ENCODE measurements at regions not wholly inside any gene's neighbourhood (a gene's known extent, or its start where the extent isn't known, plus 50 kb on each side); places are given as distances from the start of the nearest gene placed in this dataset.

DNA sequence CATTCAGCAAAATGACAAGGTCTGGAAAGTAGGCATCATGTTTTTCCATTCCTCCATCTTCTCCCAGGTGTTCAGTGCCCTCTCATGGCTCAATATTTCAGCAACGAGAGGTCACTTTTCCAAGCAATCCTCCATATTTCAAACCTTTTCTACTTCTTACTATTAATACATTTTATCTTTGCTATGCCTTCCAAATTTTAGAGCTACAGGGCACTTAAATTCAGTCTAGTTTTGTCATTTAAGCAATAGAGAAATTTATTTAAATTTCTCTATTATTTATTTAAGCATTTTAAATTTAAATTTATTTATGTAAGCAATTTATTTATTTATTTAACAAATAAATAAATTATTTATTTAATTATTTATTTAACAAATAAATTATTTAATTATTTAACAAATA, 305.1 kb upstream of the ANXA10 start:
- TF ChIP-seq CTCF (conservative IDR thresholded peaks at IDR 0.05): no peak
- Mint-ChIP-seq H3K36me3 (ENCODE audit: low read depth) (no peaks in the 10 kb centered on the region), H3K27ac (ENCODE audit: unreplicated experiment) (no peak overlapping the region), H3K9me3 (peaks cover 6% of the 10 kb centered on the region), H3K27me3 (ENCODE audit: low read depth) (no peaks in the 10 kb centered on the region), H3K4me1 (no peaks in the 10 kb centered on the region), H3K4me3 (peak overlapping the region; percentile 16)
- no peak for DNase-seq (ENCODE audit: low read depth, low spot score)

DNA sequence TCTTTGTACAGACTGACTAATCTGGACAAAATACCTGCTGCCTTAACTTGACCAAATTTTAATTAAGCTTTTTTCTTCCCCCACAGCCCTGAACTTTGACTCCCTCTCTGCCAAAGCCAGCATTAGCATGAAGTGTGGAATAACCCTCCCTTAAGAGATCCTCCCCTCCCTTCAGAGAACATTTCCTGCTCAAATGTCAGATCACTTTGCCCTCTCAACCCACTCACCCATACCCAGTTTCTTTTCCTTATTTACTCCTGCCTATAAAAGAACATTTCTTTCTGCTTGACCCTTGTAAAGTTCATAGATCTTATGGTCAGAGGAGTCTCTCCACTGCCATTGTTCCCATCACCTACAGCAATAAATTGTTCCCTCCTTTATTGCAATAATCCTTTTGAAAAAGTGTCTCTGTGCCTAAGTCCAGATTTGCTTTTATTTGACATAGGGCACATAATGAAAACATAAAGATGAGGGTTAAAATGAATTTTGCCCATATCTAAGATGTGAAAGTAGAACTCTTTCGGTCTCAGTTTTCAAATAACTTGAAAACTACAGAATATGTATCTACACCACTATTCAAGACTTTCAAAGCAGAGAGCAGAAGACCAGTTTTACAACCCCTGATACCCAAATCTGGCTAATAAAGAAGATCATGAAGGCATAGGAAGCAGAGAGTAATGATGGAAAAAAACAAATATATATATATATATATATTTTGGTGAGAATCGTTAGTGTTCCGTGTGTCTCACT, 289.7 kb upstream of the ANXA10 start:
- no peak for DNase-seq (ENCODE audit: low read depth, low spot score)
- H3K27me3 Mint-ChIP-seq (ENCODE audit: low read depth): no peaks in the 10 kb centered on the region
- no peak overlapping the region for H3K4me3 Mint-ChIP-seq
- no peaks in the 10 kb centered on the region for H3K36me3 Mint-ChIP-seq (ENCODE audit: low read depth)
- peaks cover 8% of the 10 kb centered on the region for H3K4me1 Mint-ChIP-seq
- H3K27ac Mint-ChIP-seq (ENCODE audit: unreplicated experiment): peak overlapping the region; percentile 20
- H3K9me3 Mint-ChIP-seq: no peaks in the 10 kb centered on the region
- no peak for TF ChIP-seq CTCF (conservative IDR thresholded peaks at IDR 0.05)

DNA sequence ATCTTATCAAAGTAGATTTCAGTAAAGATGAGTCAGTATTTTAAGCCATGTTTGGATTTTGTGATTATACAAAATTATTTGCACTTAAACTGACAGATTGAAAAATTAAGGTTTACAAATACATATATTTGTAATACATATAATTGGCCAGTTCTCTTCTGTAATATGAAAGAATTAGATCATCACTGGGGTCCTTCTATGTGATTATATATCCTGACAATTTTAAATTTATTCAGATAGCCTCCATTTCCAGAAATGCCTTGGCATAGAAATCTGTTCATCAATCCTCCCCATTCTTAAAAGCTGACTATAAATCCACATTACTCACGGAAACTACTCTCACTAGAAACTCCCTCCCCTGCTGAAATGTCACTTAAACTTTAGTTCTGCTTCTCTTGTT, 280.4 kb upstream of the ANXA10 start:
- Mint-ChIP-seq H3K4me1 (peaks cover 4% of the 10 kb centered on the region), H3K27me3 (ENCODE audit: low read depth) (no peaks in the 10 kb centered on the region), H3K36me3 (ENCODE audit: low read depth) (no peaks in the 10 kb centered on the region), H3K4me3 (no peak overlapping the region), H3K27ac (ENCODE audit: unreplicated experiment) (no peak overlapping the region), H3K9me3 (peaks cover 11% of the 10 kb centered on the region)
- no peak for TF ChIP-seq CTCF (conservative IDR thresholded peaks at IDR 0.05)
- no peak for DNase-seq (ENCODE audit: low read depth, low spot score)

- no peak for DNase-seq (ENCODE audit: low read depth, low spot score)
- Mint-ChIP-seq H3K27ac (ENCODE audit: unreplicated experiment) (no peak overlapping the region), H3K4me1 (no peaks in the 10 kb centered on the region), H3K36me3 (ENCODE audit: low read depth) (no peaks in the 10 kb centered on the region), H3K27me3 (ENCODE audit: low read depth) (no peaks in the 10 kb centered on the region), H3K9me3 (peaks cover 3% of the 10 kb centered on the region), H3K4me3 (no peak overlapping the region)
- no peak for TF ChIP-seq CTCF (conservative IDR thresholded peaks at IDR 0.05)
Observed at GRCh38 chr4:167826281-167826680, 266.1 kb upstream of the ANXA10 start.

GRCh38 chr4:167831855-167832254, 260.5 kb upstream of the ANXA10 start:
- no peak overlapping the region for H3K4me3 Mint-ChIP-seq
- H3K36me3 Mint-ChIP-seq (ENCODE audit: low read depth): no peaks in the 10 kb centered on the region
- DNase-seq (ENCODE audit: low read depth, low spot score): no peak
- no peaks in the 10 kb centered on the region for H3K9me3 Mint-ChIP-seq
- no peak for TF ChIP-seq CTCF (conservative IDR thresholded peaks at IDR 0.05)
- no peaks in the 10 kb centered on the region for H3K4me1 Mint-ChIP-seq
- H3K27ac Mint-ChIP-seq (ENCODE audit: unreplicated experiment): no peak overlapping the region
- H3K27me3 Mint-ChIP-seq (ENCODE audit: low read depth): no peaks in the 10 kb centered on the region

Measured in neural crest cell (in vitro differentiated cells).